GM12875 (cell line): ENCODE measurements at regions not wholly inside any gene's neighbourhood (a gene's known extent, or its start where the extent isn't known, plus 50 kb on each side); places are given as distances from the start of the nearest gene placed in this dataset.
"Not testable (repeated sequence)": the region's sequence is repeated elsewhere in the genome, so short reads cannot be mapped to it uniquely, and the experiment has no call there.

ENCODE experiments used
- H3K4me3 ChIP-seq: one replicate; pipeline ENCODE4 v1.5.1; 2011; ENCODE audit warnings: low read depth, low read length, control low read depth
- TF ChIP-seq, protein P1 (sequence below): IDR thresholded peaks from 2 replicates; pipeline ENCODE4 v1.5.1; 2011; ENCODE audit warnings: low read depth, mild to moderate bottlenecking, control low read depth, inconsistent platforms, low read length, moderate library complexity, borderline replicate concordance; ENCODE audit not compliant: insufficient read depth

DNA sequence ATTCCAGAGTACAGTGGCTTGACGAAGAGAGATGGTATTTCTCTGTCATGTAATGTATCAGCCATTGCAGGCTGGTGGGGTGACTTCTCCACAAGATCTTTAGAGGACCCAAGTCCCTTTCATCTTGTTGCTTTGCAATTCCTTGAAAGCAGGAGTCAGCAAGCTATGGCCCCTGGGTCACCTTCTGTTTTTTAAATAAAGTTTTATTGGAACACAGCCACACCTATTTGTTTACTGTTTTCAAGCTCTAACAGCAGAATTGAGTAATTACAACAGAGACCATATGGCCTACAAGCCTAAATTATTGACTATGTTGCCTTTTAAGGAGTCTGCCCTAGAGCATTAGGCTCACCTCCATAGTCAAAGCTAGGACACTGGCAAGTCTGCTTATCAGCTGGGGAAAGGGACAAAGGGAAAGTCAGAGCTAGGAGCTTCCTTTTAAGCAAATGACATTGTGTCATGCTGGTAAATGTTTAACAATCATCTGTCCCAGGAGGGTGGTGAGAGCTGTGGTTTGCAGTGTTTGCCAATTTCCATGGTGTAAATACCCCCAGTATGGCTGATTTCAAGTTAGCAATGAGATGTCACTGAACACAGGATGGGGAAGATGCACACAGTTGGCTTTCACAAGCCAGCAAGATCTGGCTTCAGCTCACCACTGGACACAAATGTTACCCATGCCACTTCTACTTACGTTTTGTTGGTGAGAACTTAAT lies 87.7 kb upstream of the PWP1 start:
- no peak overlapping the region for H3K4me3 ChIP-seq
- TF ChIP-seq, protein P1, sequence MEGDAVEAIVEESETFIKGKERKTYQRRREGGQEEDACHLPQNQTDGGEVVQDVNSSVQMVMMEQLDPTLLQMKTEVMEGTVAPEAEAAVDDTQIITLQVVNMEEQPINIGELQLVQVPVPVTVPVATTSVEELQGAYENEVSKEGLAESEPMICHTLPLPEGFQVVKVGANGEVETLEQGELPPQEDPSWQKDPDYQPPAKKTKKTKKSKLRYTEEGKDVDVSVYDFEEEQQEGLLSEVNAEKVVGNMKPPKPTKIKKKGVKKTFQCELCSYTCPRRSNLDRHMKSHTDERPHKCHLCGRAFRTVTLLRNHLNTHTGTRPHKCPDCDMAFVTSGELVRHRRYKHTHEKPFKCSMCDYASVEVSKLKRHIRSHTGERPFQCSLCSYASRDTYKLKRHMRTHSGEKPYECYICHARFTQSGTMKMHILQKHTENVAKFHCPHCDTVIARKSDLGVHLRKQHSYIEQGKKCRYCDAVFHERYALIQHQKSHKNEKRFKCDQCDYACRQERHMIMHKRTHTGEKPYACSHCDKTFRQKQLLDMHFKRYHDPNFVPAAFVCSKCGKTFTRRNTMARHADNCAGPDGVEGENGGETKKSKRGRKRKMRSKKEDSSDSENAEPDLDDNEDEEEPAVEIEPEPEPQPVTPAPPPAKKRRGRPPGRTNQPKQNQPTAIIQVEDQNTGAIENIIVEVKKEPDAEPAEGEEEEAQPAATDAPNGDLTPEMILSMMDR, result no peak

DNA sequence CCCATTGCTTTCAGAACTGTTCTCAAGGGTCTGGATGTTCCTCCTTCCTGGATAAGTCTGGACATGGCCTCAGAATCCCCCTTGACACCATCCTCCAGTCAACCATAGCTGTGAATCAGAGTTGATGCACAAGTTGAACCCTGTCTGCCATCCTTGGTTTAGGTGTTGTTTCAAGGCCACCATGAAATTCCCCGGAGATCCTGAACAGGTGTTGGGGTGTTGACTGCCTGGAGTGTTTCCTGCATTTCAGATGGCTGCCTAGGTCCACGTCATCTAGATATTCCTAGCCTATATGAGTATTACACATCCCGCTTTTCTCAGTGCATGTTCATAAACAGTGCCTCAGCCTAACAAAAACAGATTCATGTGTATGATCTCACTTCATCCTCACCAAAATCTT lies 86.7 kb upstream of the PWP1 start:
- TF ChIP-seq, protein P1, result no peak
- H3K4me3 ChIP-seq, result no peak overlapping the region

GRCh38 chr12:107600581-107601144 lies 84.9 kb upstream of the PWP1 start:
- H3K4me3 ChIP-seq, result no peak overlapping the region
- TF ChIP-seq, protein P1, result no peak

- TF ChIP-seq, protein P1, result no peak
- H3K4me3 ChIP-seq, result no peak overlapping the region
These were observed 83.2 kb upstream of the PWP1 start for GRCh38 chr12:107602446-107602845.

- TF ChIP-seq, protein P1, result no peak
- H3K4me3 ChIP-seq, result no peak overlapping the region
These were observed 80.3 kb upstream of the PWP1 start for GRCh38 chr12:107605293-107605692.

- no peak overlapping the region for H3K4me3 ChIP-seq
- TF ChIP-seq, protein P1, result peak; percentile 92
These were observed 77.9 kb upstream of the PWP1 start for GRCh38 chr12:107607464-107608392.

DNA sequence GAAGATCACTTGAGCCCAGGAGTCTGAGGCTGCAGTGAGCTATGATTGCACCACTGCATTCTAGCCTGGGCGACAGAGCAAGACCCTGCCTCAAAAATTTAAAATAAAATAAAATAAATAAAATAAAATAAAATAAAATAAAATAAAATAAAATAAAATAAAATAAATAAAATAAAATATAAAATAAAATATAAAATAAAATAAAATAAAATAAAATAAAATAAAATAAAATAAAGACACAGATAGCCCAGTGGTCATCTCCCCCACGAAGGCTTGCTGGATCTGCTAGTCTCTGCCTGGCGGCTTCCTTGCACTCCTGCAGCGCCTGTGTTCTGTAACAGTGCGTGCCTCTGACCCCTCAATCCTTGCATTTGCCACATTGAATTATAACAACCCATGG lies 76.8 kb upstream of the PWP1 start:
- H3K4me3 ChIP-seq, result not testable (repeated sequence)
